ENCODE measurements at regions not wholly inside any gene's neighbourhood (a gene's known extent, or its start where the extent isn't known, plus 50 kb on each side); places are given as distances from the start of the nearest gene placed in this dataset.
"Not testable (repeated sequence)": the region's sequence is repeated elsewhere in the genome, so short reads cannot be mapped to it uniquely, and the experiment has no call there.

DNA sequence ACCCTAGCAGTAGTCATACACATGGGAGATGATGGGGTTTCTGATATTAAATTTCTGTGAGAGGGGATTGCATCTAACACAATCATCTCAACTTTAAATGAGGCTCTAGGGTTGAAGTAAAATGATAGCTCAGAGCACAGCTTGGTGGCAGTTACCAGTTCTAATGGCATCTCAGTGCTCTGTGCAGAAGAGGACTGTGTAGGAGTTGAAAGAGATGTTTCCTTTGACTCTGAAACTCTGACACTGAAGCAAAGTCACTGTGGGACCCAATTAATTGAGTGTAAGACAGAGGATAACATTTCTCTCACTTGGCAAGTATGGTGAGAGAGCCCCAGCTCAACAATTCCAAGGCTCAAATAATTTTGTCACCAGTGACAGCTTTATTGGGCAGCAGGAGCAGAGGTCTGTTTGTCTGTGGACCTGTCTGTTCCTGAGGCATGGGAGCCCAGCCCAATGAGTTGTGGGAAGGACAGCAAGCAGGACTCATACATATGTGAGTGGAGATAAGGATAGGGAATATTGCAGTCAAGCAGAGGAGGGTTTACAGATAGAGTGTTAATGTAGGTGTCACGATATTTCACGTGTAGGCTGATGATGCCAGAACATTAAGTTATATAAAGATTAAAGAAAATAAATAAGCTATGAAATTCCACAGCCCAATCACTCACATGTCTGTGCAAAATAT lies 76.7 kb upstream of the NAF1 start:
- Mint-ChIP-seq H3K36me3 (ENCODE audit: low read depth) (no peaks in the 10 kb centered on the region), H3K9me3 (no peaks in the 10 kb centered on the region), H3K27ac (ENCODE audit: unreplicated experiment) (no peak overlapping the region), H3K4me3 (no peak overlapping the region), H3K27me3 (ENCODE audit: low read depth) (peaks cover 6% of the 10 kb centered on the region), H3K4me1 (no peaks in the 10 kb centered on the region)
- no peak for DNase-seq (ENCODE audit: low read depth, low spot score)
- TF ChIP-seq, protein P1, sequence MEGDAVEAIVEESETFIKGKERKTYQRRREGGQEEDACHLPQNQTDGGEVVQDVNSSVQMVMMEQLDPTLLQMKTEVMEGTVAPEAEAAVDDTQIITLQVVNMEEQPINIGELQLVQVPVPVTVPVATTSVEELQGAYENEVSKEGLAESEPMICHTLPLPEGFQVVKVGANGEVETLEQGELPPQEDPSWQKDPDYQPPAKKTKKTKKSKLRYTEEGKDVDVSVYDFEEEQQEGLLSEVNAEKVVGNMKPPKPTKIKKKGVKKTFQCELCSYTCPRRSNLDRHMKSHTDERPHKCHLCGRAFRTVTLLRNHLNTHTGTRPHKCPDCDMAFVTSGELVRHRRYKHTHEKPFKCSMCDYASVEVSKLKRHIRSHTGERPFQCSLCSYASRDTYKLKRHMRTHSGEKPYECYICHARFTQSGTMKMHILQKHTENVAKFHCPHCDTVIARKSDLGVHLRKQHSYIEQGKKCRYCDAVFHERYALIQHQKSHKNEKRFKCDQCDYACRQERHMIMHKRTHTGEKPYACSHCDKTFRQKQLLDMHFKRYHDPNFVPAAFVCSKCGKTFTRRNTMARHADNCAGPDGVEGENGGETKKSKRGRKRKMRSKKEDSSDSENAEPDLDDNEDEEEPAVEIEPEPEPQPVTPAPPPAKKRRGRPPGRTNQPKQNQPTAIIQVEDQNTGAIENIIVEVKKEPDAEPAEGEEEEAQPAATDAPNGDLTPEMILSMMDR (conservative IDR thresholded peaks at IDR 0.05) = no peak

DNA sequence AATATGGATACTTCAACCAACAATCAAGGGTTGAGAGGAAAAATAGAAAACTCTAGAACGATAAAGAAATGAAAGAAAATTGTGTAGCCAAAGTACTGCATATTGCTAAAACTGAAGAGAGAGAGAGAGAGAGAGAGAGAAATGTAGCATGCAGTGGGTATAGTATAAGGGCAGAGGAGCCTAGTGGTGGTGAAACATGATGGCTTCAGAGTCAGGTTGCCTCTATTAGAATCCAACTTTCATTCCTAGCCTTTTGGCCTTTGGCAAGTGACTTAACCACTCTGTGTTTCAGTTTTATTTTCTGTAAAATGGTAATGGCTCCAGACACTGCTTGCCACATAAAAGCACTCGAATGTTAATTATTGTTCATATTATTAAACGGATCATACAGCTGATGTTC lies 71.2 kb upstream of the NAF1 start:
- TF ChIP-seq, protein P1 (conservative IDR thresholded peaks at IDR 0.05) = no peak
- Mint-ChIP-seq H3K4me3 (no peak overlapping the region), H3K27ac (ENCODE audit: unreplicated experiment) (no peak overlapping the region), H3K36me3 (ENCODE audit: low read depth) (no peaks in the 10 kb centered on the region), H3K4me1 (no peaks in the 10 kb centered on the region), H3K9me3 (peaks cover 9% of the 10 kb centered on the region), H3K27me3 (ENCODE audit: low read depth) (no peaks in the 10 kb centered on the region)
- no peak for DNase-seq (ENCODE audit: low read depth, low spot score)

DNA sequence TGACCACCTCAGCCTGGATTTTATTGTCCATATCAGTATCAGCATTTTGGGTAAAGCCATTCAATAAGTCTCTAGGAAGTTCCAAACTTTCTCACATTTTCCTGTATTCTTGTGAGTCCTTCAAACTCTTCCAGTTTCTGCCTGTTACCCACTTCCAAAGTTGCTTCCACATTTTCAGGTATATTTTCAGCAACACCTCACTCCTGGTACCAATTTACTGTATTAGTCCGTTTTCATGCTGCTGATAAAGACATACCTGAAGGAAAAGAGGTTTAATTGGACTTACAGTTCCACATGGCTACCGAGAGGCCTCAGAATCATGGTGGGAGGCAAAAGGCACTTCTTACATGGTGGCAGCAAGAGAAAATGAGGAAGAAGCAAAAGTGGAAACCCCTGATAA lies 69.7 kb upstream of the NAF1 start:
- not testable (repeated sequence) for H3K27ac Mint-ChIP-seq (ENCODE audit: unreplicated experiment); H3K9me3 Mint-ChIP-seq; H3K4me3 Mint-ChIP-seq; DNase-seq (ENCODE audit: low read depth, low spot score); H3K4me1 Mint-ChIP-seq; H3K36me3 Mint-ChIP-seq (ENCODE audit: low read depth); H3K27me3 Mint-ChIP-seq (ENCODE audit: low read depth)

DNA sequence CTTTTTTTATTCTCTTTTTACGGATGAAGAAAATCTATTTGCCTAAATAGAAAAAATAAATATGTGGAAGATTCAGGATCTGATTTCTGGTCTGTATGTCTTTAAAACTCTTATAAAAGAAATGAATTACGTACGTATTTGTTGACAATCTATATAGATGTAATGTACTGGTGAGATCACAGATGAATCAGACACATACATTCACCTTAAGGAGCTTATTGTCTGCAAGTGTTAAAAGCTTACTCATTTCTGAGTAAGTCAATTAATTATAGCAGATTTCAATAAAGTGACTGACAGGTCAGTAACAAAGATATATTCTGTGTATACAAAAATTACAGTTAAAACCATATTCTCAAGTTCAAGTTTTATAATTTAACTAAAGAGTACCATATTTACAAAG lies 66.6 kb upstream of the NAF1 start:
- Mint-ChIP-seq H3K9me3 (peaks cover 10% of the 10 kb centered on the region), H3K4me1 (no peaks in the 10 kb centered on the region), H3K27me3 (ENCODE audit: low read depth) (no peaks in the 10 kb centered on the region), H3K36me3 (ENCODE audit: low read depth) (peaks cover under 1% of the 10 kb centered on the region), H3K4me3 (no peak overlapping the region), H3K27ac (ENCODE audit: unreplicated experiment) (no peak overlapping the region)
- TF ChIP-seq, protein P1 (conservative IDR thresholded peaks at IDR 0.05) = no peak
- no peak for DNase-seq (ENCODE audit: low read depth, low spot score)

DNA sequence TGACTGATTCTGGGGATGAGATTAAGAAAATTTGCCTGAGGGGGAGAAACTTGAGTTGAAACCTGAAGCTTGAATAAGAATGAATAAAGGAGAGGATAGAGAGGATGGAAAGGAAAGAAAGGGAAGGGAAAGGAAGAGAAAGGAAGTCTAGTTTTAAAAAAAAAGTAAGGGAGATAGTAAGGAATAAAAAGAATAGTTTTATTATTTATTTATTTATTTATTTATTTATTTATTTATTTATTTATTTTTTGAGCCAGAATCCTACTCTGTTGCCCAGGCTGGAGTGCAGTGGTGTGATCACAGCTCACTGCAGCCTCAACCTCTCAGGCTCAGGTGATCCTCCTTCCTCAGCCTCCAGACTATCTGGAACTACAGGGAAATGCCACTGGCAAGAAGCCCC lies 62.0 kb upstream of the NAF1 start:
- Mint-ChIP-seq H3K9me3 (peaks cover 4% of the 10 kb centered on the region), H3K36me3 (ENCODE audit: low read depth) (peaks cover 2% of the 10 kb centered on the region), H3K4me1 (no peaks in the 10 kb centered on the region), H3K27ac (ENCODE audit: unreplicated experiment) (no peak overlapping the region), H3K4me3 (no peak overlapping the region), H3K27me3 (ENCODE audit: low read depth) (no peaks in the 10 kb centered on the region)
- TF ChIP-seq, protein P1 (conservative IDR thresholded peaks at IDR 0.05) = no peak
- DNase-seq (ENCODE audit: low read depth, low spot score) = no peak

DNA sequence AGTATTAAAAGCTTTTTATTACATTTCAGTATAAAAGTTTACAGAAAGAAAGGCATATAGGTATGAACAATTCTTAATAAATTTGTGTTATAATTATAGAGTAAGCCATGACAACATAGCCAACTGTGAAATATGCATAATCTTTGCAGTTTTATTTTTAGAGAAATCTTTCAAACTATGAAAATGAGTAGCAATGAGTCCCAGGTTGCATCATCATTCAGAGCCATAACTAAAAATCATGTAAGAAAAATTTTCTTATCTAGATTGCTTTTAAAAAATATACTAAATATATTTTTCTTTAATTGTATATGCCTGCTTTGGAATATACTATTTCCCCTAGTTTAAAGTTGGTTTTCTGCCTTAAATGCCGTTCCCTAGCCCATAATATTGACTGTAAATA lies 54.8 kb upstream of the NAF1 start:
- Mint-ChIP-seq H3K4me1 (no peaks in the 10 kb centered on the region), H3K9me3 (no peaks in the 10 kb centered on the region), H3K4me3 (no peak overlapping the region), H3K27me3 (ENCODE audit: low read depth) (peaks cover 7% of the 10 kb centered on the region), H3K36me3 (ENCODE audit: low read depth) (no peaks in the 10 kb centered on the region), H3K27ac (ENCODE audit: unreplicated experiment) (no peak overlapping the region)
- TF ChIP-seq, protein P1 (conservative IDR thresholded peaks at IDR 0.05) = no peak
- no peak for DNase-seq (ENCODE audit: low read depth, low spot score)

Data from neural crest cell (in vitro differentiated cells).